NB4 (cell line): ENCODE measurements at regions not wholly inside any gene's neighbourhood (a gene's known extent, or its start where the extent isn't known, plus 50 kb on each side); places are given as distances from the start of the nearest gene placed in this dataset.

Source experiments
- DNase-seq: peaks from one replicate; pipeline ENCODE4 v3.0.0; 2010; ENCODE audit warnings: low read depth
- H3K4me3 ChIP-seq: one replicate; pipeline ENCODE4 v1.5.1; 2011; ENCODE audit warnings: mild to moderate bottlenecking, low read depth, low read length, moderate library complexity
- MYC ChIP-seq: IDR thresholded peaks from 2 replicates; pipeline ENCODE4 v1.6.1; 2011; ENCODE audit warnings: low read depth, low read length
- POLR2A ChIP-seq: IDR thresholded peaks from 2 replicates; pipeline ENCODE4 v1.6.1; 2011; ENCODE audit warnings: mild to moderate bottlenecking; ENCODE audit not compliant: insufficient read length; ENCODE audit errors: extremely low read depth
- TF ChIP-seq, protein P1 (sequence below): IDR thresholded peaks from one replicate; pipeline ENCODE4 v1.5.1; 2012; ENCODE audit warnings: low read depth, low read length
- TF ChIP-seq, protein P2 (sequence below): IDR thresholded peaks from 2 replicates; pipeline ENCODE4 v1.6.1; 2011; ENCODE audit warnings: low read depth, low read length

GRCh38 chr13:73548449-73548848, 489.6 kb downstream of the KLF5 start:
- DNase-seq = no peak
- H3K4me3 ChIP-seq = no peak overlapping the region
- TF ChIP-seq, protein P1, sequence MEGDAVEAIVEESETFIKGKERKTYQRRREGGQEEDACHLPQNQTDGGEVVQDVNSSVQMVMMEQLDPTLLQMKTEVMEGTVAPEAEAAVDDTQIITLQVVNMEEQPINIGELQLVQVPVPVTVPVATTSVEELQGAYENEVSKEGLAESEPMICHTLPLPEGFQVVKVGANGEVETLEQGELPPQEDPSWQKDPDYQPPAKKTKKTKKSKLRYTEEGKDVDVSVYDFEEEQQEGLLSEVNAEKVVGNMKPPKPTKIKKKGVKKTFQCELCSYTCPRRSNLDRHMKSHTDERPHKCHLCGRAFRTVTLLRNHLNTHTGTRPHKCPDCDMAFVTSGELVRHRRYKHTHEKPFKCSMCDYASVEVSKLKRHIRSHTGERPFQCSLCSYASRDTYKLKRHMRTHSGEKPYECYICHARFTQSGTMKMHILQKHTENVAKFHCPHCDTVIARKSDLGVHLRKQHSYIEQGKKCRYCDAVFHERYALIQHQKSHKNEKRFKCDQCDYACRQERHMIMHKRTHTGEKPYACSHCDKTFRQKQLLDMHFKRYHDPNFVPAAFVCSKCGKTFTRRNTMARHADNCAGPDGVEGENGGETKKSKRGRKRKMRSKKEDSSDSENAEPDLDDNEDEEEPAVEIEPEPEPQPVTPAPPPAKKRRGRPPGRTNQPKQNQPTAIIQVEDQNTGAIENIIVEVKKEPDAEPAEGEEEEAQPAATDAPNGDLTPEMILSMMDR = no peak
- no peak for TF ChIP-seq MYC

DNA sequence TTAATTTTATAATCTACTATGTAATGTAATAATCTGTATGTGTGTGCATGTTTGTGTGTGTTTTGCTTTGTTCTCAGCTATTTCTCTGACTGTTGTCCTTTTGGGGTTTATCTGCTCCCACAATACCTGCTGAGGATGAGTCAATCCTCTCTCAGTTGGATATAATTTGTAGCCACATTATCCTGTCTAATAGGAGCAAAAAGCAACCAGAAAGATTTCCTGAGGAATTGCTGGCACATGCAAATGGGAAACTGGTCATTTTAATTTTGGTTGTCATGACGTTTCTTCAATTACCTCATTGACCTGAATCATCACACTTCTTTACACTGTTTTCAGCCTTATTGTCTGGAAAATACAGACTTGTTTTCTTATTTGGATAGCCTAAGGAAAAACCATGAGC, 488.4 kb downstream of the KLF5 start:
- no peak overlapping the region for H3K4me3 ChIP-seq
- no peak for TF ChIP-seq MYC
- TF ChIP-seq, protein P1 = no peak
- TF ChIP-seq POLR2A = no peak
- TF ChIP-seq, protein P2, sequence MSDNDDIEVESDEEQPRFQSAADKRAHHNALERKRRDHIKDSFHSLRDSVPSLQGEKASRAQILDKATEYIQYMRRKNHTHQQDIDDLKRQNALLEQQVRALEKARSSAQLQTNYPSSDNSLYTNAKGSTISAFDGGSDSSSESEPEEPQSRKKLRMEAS = no peak
- DNase-seq = no peak

DNA sequence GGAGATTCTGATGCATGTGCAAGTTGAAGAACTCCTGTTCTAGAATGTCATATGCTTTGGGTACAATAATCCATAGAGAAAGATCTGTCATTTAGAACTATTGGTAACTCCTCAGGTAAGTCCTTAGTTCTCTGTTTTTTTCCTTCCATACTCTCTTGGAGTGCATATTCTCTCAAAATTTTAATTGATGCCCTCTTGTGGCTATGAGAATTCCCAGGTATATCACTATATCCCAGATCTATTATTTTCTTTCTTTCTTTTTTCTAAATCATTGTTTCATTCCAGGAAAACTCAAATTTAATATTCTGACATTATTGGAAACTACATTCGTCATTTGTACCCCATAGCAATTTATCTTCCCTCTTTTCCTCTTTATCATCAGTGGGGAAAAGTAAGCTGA, 485.4 kb downstream of the KLF5 start:
- no peak for DNase-seq
- no peak overlapping the region for H3K4me3 ChIP-seq
- TF ChIP-seq, protein P1 = no peak
- TF ChIP-seq, protein P2 = no peak
- TF ChIP-seq POLR2A = no peak
- TF ChIP-seq MYC = no peak

DNA sequence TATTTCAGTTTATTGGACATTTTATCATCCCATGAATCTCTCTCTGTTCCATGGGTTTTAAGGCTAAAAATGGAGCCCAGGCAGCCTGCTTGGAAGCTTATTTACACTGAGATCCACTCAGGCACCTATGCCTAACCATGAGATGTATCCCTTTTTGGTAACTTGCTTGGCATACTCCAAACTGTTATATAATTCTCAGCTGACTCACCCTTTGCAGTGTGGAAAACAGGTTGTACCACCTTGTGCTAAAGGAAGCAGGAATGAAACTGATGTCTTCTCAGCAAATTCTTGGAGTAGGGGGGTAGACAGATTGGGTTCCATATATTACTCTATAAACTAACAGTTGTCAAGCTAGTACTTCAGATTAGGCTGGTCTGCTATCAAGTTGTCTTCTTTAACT, 483.6 kb downstream of the KLF5 start:
- TF ChIP-seq, protein P1 = no peak
- TF ChIP-seq, protein P2 = no peak
- no peak for TF ChIP-seq POLR2A
- TF ChIP-seq MYC = no peak

DNA sequence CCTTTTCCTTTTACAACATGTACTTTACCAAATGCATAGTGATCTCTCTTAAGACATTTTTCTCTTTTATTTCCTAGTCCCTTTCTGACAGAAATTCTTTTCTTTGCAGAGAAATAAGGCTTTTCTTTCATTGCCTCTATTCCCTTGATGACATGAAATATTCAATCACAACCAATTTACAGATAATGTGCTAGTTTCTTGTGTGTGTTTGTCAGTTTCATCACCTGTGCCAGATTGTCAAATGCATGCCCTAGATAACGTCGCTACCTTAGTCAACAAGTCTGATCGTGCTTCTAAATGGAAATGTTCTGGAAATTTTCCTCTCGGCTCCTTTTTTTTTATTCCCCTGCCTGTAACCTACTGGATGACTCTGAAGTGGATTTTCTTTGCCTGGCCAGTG, 478.1 kb downstream of the KLF5 start:
- H3K4me3 ChIP-seq = no peak overlapping the region
- TF ChIP-seq, protein P1 = no peak
- TF ChIP-seq, protein P2 = no peak
- no peak for TF ChIP-seq MYC
- no peak for TF ChIP-seq POLR2A
- DNase-seq = no peak

More for the DNA sequence above, 483.6 kb downstream of the KLF5 start:
- no peak for DNase-seq
- H3K4me3 ChIP-seq = no peak overlapping the region

DNA sequence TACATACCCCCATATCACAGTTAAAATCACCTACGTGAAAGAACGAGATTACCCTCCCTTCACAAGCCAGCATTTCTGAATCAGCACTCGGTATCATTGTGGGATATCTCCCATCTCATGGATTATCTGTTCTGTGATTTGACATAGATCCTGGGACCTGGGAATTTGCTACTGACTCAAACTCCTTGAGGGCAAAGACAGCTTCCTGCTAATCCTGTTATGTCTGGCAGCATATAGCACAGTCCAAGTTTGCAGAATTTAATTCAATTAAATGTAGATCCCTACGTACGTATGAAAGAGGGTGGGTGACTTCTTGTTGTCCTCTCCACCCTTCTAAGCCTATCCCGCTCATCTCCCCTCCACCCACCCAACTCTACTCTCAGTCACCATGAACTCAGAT, 476.5 kb downstream of the KLF5 start:
- DNase-seq = no peak
- TF ChIP-seq MYC = no peak
- no peak for TF ChIP-seq POLR2A
- TF ChIP-seq, protein P1 = no peak
- TF ChIP-seq, protein P2 = no peak
- no peak overlapping the region for H3K4me3 ChIP-seq
